OCI-M1 (cell line): ENCODE measurements at regions not wholly inside any gene's neighbourhood (a gene's known extent, or its start where the extent isn't known, plus 50 kb on each side); places are given as distances from the start of the nearest gene placed in this dataset.
A peak's percentile ranks its signal among the peaks of the same experiment; 100 is the strongest.

Experiments
- DNase-seq: peaks from one replicate; lab custom pipeline; 2025; lab: John Stamatoyannopoulos, UW

DNA sequence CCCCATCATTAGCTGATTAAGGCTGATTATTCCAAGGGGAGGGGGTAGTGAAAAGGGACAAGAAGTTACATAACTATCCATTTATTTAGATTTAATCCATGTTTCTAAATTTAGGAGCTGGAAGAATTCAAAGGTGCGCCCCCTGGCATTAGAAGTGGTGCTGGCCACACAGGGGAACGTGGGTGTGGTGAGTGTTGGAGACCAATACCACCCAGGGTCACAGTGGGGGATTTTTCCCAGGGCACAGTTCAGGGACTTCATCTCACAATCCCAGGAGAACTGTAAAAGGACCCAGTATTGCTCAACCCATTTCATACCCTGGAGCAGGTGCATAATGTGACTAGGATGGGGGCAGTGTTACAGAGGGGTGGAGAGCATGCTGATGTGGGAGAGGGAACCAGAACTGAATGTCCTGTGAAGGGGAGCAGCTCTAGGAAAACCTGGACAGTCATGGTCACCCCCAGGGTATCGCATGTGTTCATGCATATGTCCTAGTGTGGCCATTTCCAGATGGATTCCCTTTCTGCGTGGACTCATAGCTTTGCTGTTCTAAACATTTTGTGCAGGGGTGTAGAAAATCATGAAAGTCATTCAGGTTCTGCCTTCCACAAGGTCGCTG lies 110.3 kb downstream of the LSM3 start:
- DNase-seq = no peak

DNA sequence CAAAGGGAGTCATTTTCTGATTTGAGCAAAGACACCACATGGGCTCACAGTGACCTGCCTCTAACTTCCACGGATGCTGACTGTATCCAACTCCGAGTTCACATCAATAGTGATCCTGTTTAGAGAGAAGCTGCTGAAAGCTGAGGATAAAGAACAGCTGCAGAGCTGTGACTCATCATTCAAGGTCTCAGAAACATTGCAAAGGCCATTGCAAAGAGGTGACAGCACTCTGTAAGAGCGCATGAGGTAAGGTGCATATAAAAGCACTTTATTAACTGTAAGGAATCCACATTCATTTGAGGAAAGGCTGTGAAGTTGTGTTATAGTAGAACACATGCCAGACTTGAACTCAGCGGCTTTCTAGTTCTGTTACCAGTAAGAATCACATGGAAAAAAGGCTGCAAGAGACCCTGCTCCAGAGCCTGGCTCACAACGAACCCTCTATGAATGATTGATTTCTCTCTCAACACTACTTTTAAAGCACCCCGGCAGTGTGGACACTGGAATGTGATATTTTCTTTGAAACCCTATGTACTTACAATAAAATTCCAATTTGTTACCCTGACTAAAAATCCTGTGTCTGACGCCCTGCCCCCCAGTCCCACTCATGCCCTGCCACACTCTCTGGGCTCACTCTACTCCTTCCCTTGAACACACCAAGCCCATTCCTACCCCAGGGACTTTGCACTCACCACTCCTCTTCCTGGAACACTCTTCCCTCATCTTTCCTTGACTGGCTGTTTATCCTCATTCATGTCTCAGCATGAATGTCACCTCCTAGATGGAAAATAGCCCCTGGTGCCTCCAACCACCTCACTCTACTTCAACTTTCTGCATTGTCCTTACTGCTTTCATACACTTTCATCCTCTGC lies 111.2 kb downstream of the LSM3 start:
- DNase-seq = peak; percentile 10

DNA sequence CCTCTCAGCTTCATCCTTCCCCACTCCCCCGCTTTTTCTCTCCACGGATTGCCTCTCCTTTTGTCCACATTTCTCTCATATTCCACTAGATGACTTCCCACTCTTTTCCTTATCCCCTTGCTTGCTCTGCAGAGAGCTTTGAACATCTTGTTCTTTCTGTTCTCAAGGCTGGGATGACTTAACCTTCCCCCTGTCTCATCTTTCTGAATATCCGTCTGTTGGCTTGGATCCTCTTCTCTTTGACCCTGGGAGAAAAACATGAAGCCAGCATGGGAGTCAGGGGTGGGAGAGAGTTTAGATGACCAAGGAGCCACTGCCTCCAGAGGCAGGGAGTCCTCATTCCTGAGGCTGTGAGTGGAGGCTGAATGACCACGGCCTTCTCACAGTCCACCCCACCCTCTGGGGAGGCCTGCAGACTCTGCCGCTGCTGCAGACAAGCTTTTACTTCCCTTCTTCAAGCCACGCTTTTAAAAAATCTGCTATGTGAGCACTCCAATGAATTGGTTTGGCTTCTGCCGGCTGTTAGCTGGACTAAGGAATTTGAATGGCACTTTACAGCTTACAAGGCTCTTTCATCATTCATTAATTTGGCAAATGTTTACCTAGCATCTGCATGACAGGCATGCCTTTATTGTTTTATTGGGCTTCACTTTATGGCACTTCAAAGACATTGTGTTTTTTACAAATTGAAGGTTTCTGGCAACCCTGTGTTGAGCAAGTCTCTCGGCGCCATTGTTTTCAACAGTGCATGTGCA lies 111.6 kb upstream of the SLC6A6 start:
- no peak for DNase-seq

DNA sequence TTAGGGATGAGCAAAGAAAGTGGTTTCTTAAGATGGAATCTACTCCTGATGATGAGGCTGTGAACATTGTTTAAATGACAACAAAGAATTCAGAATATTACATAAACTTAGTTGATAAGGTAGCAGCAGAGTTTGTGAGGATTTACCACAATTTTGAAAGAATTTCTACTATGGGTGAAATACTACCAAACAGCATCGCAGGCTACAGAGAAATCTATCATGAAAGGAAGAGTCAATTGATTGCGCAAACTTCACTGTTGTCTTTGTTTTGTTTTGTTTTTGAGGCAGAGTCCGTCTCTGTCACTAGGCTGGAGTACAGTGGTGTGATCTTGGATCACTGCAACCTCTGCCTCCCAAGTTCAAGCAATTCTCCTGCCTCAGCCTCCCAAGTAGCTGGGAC lies 107.4 kb upstream of the SLC6A6 start:
- DNase-seq = no peak

DNA sequence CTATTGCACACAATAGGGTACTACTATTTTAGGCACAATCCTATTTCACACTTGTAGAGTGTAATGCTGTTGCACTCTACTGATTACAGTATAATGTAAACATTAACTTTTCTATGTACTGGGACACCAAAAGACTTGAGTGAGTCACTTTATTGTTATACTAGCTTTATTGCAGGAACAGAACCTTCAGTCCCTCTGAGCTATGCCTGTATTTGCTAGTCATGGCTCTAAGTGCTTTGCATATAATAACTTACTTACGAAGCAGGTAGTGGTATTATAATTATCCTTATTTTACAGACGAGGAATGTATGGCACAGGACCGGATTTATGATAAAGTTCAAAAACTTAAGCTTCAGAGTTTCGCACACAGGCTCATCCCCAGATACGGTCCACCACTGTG lies 106.6 kb upstream of the SLC6A6 start:
- no peak for DNase-seq

DNA sequence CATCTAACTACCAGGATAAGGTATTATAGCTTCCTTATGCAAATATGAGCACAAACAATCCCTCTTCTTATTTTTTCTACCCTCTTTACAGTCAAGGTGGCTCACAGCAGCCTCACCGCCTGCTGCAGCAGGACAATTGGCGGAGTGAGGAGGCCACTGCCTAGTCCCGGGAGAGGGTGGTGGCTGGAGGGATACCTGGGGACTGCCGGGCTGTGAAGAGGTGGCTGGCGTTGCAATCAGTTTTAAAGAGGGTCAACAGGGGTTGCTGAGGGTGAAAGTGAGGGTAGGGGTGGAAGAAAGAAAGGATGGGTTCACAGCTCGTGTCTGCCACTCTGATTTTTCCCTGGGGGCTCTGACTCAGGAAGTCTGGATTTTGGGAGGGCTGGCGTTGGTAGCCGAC lies 105.1 kb upstream of the SLC6A6 start:
- no peak for DNase-seq

DNA sequence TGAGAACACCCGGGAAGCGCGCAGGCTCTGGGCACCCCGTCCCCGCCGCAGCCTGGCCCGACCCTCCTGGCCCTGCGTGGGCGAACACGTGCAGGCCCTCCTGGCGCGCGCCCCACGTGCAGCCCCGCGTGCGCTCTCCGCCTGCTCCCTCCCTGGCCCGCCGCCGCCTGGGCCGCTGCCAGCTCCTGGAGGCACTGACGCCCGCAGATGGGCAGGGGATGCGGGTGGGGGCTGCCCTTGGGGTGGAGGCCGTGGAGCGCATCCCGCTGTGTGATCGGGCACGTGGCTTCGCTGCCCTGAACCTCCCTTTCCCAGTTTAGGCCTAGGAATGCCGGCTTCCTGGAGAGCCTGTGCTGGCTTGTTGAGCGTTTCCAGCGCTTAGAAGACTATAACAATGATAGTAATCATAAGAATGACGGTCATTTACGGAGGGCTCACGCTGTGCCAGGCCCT lies 104.6 kb upstream of the SLC6A6 start:
- DNase-seq = no peak

DNA sequence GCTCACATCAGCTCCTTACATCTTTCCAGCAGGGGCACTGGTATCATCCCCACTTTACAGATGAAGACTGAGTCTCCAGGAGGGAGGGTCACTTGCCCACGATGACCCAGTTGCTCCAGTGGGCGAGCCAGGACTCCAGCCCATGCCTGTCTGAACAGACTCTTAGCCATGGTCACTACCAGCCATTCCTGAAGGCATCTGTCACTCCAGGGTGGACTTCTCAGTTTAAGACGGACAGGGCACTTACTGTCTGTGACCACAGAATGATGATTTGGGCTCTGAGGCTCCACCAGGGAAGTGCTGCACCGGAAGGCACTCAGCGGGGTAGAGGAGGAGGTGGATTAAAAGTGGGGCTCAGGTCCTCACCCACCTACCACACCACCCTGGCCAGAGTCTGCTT lies 104.0 kb upstream of the SLC6A6 start:
- no peak for DNase-seq

DNA sequence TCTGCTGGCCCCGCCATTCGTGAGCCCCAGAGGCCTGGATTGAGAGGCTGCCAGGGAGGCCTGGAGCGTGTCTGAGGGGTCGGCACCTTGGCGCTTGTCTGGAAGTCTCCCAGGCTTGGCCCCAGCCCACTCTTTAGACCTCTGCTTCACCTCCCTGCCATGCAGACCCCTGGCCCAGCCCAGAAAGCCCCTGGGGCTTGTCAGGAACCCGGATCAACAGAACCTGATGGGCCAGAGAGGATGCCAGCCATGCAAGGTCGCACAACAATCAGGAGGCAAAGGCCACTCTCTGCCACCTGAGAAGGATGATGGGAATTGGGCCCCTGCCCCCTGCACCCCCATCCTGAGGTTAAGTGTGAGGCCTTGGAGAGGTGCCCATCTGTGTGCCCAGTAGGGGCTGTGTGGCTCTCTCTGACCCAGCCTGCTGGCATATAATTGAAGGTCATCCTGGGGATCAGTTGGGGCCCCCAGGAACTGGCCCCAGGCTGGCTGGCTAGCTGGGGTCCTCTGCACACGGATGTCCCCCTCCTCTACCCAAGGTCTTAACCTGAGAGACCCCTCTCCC lies 103.3 kb upstream of the SLC6A6 start:
- no peak for DNase-seq

DNA sequence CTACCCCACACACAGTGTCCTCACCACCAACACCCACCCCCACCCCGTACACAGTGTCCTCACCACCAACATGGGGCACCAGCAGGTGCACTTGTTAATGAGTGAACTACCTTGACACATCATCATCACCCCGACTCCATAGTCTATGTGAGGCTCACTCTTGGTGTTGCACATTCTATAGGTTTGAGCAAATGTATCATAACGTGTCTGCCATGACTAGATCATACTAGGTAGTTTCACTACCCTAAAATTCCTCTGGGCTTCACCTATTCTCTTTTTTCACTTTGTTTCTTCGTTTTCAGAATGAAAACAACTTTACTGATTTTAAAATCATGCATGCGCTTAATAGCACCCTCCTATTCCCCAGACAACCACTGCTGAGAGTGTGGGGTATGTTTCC lies 102.6 kb upstream of the SLC6A6 start:
- no peak for DNase-seq

DNA sequence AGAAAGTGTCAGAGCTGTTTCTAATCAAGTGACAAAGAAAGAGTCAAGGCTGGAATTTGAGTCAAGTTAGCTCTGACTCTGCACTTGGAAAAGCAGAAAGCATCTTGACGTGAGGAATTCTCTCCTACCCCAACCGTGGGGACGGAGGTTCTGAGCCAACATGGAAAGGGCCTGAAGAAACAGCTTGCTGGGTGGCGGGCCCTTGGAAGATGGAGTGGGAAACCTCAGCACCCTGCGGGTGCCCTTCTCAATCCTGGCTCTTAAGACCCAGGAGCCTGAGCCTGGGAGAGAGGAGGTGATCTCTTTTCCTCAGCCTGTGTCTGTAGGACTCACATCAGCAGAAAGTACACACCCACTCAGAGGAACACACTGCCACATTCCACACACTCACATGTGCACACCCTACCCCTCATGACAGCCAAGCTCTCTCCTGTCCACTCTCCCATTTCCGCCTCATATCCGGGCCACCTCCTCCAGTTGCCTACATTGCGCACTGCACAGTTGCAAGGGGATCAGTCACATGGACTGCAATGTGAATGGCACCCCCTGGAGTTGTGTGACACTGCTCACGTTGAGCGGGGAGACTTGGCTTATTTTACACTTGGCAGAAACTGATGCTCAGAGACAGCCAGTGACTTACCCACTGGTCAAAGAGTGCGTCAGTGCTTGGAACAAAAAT lies 101.5 kb upstream of the SLC6A6 start:
- DNase-seq = no peak

DNA sequence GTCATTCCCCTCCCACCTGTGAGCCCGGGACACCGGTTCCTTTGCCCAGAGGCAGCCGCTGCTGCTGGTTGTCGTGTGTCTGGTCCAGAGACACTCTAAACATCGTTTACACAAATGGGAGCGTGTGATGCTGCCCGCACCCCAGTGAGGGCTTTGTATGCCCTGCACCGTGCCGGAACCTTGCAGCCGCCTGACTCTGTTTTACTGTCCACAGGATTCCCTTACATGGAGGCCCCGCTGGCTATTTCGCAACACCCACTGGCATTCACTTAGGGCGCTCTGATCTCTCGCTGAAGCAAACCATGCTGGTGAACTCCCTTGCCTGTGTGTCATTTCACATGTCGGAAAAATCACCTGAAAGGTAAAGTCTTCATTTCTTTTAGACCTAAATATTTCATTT lies 100.8 kb upstream of the SLC6A6 start:
- DNase-seq = peak; percentile 5

DNA sequence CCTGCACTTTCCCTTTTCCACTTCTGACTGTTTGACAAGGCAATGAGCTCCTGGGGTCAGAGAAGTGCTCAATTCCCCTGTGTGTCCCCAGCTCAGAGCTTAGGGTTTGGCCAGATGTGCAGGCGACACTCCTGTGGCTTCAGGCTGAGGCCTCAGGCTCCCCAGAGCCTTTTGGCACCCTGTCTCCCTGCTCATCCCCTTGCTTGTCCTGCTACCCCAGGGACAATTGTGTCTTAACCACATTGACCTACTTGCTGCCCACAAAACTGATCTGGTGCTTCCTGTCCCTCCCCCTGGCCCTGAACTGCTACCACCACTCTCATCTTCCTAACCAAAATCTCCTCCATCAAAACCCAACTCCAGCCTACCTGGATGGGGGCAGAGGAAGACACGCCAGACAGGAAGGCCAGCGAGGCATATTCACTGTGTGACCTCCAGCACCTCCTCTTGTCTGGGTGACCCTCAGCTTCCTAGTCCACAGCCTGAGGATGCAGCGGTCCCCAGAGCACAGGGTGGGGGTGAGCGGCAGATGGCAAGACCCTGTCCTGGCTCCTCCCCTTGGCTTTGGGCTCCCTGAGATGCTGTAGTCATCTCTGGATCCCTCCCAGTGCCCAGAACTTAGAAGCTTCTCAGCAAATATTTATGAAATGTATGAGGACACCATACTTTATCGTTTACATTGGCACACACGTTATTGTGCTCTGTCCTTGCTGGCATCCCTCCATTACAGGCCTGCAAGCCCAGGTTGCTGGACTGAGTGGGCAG lies 98.9 kb upstream of the SLC6A6 start:
- no peak for DNase-seq

DNA sequence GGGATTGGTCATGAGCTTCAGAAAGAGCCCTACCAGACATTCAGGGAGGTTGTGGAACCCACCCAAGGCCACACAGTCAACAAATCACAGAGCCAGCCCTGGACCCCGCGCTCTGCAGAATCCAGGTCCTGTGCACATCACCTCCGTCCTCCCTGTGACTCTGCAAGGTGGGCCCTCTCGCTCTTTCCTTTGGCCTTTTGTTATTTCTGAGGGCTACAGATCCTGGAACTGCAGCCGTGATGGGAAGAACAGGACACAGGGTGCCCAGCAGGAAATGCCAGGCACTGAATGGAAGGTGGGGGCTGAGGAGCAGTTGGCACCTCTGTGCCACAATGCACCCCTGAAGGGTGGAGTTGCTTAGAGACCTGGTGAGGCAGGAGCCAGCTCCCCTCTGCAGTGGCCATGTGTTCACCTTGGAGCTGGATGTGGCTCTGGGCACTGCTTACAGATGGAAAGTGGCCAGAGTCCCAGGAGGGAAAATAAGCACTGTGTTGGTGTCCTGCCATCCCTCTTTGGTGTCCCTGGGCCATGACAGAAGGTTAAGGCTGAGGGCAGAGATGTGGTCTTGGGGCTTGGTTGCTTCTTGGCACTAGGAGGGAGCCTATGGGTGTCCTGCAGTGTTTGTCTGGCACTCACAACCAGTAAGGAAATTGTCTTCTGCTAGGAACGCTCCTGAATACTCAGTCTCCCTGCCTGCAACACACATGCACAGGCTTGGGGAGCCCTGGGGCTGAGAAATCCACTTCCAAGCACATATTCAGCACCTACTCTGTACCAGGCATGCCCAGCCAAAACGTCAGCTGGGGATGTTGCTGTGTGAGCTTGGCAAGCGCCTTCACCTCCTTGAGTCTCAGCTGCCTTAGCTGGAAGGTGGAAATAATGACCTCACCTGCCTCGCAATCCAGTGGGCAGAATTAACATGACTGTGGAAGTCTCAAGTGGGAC lies 98.0 kb upstream of the SLC6A6 start:
- no peak for DNase-seq

DNA sequence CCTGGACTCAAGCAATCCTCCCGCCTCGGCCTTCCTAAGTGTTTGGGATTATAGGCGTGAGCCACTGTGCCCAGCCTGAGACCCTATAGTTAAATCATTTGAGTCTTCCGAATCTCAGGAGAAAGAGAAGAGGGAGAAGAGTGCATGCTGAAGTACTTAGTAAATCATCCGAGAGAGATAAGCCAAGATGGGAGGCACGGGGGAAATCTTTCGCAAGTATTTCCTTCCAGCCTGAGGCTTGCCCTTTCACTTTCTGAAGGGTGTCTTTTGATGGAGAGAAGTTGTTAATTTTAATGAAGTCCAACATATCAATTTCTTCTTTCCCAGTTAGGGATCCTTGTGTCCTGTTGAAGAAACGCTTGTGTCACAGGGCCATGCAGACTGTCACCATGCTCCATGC lies 97.1 kb upstream of the SLC6A6 start:
- DNase-seq = peak; percentile 29

DNA sequence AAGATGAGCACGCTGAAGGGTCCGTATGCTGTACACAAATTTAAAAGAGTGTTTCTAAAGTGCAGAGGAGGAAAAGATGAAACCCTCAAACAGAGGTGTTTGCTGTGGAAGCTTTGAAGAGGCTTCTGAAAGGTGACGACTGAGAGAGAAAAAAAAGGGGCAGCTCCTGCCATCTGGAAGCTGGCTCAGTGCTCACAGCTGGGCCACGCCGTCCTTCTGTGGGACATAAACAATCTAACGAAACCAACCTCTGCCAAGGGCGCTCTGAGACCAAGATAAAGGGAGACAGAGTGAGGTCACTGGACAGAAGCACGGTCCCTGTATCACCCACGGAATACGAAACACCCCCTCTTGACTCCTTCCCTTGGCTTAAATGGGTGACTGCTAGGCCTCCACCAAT lies 96.3 kb upstream of the SLC6A6 start:
- DNase-seq = no peak

DNA sequence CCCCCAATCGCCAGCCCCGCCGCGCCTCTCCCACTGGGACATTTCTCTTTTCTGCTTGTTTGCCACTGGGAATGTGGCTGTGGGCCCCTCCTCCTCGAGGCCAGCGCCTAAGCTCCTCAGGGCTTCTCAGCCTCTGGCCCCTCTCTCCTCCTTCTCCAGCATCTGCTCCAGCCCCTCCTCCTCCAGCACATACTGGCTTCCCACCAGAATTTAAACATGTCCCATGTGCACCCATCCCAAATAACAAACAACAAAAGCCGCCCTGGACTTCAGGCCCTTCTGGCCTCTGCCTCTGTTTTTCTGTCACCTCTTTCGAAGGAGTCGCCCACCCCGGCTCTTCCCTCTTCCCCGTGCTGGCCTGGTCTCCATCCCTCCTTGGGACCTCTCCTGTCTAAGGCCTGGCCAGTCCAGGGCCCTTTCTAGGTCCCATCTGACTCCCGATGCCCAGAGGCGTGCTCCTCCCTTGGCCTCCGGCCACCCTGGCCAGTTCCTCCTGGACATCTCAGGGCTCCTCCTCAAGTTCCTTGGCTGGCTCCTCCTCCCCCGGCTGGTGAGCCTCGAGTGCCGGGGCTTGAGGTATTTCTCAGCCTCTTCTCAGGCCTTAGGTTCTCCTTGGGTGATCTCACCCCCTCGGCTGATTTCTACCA lies 94.6 kb upstream of the SLC6A6 start:
- no peak for DNase-seq

DNA sequence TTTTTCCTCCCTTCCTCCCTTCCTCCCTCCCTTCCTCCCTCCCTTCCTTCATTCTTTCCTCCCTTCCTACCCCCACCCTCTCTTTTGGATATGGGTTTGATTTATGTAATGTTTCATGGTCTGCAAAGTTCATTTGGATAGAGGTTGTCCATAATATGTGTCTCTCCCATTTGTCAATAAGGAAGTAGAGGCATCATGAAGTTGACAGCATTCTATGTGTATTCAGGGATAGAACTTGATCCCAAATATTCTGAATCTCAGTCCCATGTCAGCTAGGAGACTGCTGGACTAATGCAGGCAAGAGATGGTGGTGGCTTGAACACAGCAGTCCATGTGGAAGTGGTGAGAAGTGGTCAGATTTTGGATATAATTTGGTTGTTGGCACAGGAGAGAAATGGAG lies 90.7 kb upstream of the SLC6A6 start:
- no peak for DNase-seq

DNA sequence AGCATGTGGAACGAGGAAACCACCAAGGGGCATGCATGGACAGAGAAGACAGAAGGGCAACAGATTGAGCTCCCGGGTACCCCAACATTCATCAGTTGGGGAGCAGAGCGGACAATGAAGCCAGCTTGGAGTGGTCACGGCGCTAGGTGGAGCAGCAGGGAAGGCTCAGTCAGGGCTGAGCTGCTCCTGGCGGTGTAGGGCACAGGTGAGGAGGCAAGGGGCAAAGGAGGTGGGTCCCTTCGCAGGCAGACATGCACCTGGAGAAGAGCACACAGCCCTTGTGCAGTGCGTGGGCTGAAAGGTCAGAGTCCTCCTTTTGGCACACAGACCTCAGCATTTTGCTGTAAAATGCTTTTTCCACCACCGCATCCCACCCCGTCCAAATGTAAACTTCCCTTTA lies 90.0 kb upstream of the SLC6A6 start:
- DNase-seq = no peak
